ENCODE measurements at regions not wholly inside any gene's neighbourhood (a gene's known extent, or its start where the extent isn't known, plus 50 kb on each side); places are given as distances from the start of the nearest gene placed in this dataset.

- H3K9me3 Mint-ChIP-seq (ENCODE audit: insufficient read depth), result no peaks in the 10 kb centered on the region
- no peak for TF ChIP-seq EZH2 (IDR thresholded peaks at IDR 0.05; ENCODE audit: borderline replicate concordance, insufficient read depth, low read depth, low read length, poor library complexity, severe bottlenecking)
- TF ChIP-seq CTCF (IDR thresholded peaks at IDR 0.05), result no peak
- Histone ChIP-seq H4K20me1 (ENCODE audit: control insufficient read depth, insufficient read depth, low read length, poor library complexity, severe bottlenecking) (no peaks in the 10 kb centered on the region), H3K9ac (ENCODE audit: low read length) (no peak overlapping the region), H2AFZ (ENCODE audit: insufficient read depth, low read depth, low read length, poor library complexity, severe bottlenecking) (no peak overlapping the region), H3K4me1 (ENCODE audit: control insufficient read depth in 2 of 2, insufficient read depth in 2 of 2, low read length in 2 of 2) (no peaks in the 10 kb centered on the region), H3K4me2 (replicated peaks; ENCODE audit: low read depth, low read length, poor library complexity, severe bottlenecking) (no peak overlapping the region), H3K79me2 (ENCODE audit: control insufficient read depth, insufficient read depth, low read length) (no peaks in the 10 kb centered on the region), H3K4me3 (ENCODE audit: control extremely low read depth in 1 of 5, extremely low read depth in 1 of 5, insufficient read depth in 1 of 5, low read depth in 2 of 5, low read length in 4 of 5) (no peak overlapping the region), H3K27me3 (replicated peaks in 1 of 4; ENCODE audit: control extremely low read depth in 1 of 4, control insufficient read depth in 3 of 4, insufficient read depth in 4 of 4, low read length in 3 of 4) (no peaks in the 10 kb centered on the region), H3K27ac (ENCODE audit: low read length in 2 of 2) (no peak overlapping the region), H3K9me3 (ENCODE audit: control extremely low read depth in 1 of 3, control insufficient read depth in 2 of 3, insufficient read depth in 1 of 3, low read length in 2 of 3) (peaks cover 0 to 7% (median 0%) of the 10 kb centered on the region in 3 donors), H3K36me3 (replicated peaks in 1 of 2; ENCODE audit: control extremely low read depth in 1 of 2, control insufficient read depth in 1 of 2, extremely low read depth in 1 of 2, insufficient read depth in 2 of 2, low read length in 1 of 2) (no peaks in the 10 kb centered on the region)
- ChIA-PET CTCF (no interaction called here), POLR2A (no interaction called here)
- H3K4me1 Mint-ChIP-seq, result no peaks in the 10 kb centered on the region
- intact Hi-C loops (cut with micrococcal nuclease), result no loop called here
- no peak for ATAC-seq (ENCODE audit: low read depth)
- peaks cover 10% of the 10 kb centered on the region for H3K27me3 Mint-ChIP-seq
- DNase-seq, result no peak
- no peak overlapping the region for H3K4me3 Mint-ChIP-seq
- 93% methylated on average over 8 of the region's 11 CpGs for WGBS (ENCODE audit: insufficient coverage)
- H3K27ac Mint-ChIP-seq, result no peak overlapping the region
Observed at GRCh38 chr5:6943197-6944112, 230.2 kb downstream of the TENT4A start.

- H3K4me2 ChIP-seq (replicated peaks; ENCODE audit: low read depth, low read length, poor library complexity, severe bottlenecking), result no peak overlapping the region
- no peaks in the 10 kb centered on the region for H4K20me1 ChIP-seq (ENCODE audit: control insufficient read depth, insufficient read depth, low read length, poor library complexity, severe bottlenecking)
- Mint-ChIP-seq H3K27me3 (no peaks in the 10 kb centered on the region), H3K9me3 (ENCODE audit: insufficient read depth) (no peaks in the 10 kb centered on the region), H3K4me3 (no peak overlapping the region), H3K4me1 (no peaks in the 10 kb centered on the region), H3K27ac (no peak overlapping the region)
- WGBS (ENCODE audit: insufficient coverage), result no CpG with 5 or more reads among the region's 2 CpGs
- no peaks in the 10 kb centered on the region for H3K79me2 ChIP-seq (ENCODE audit: control insufficient read depth, insufficient read depth, low read length)
- no peak overlapping the region for H2AFZ ChIP-seq (ENCODE audit: insufficient read depth, low read depth, low read length, poor library complexity, severe bottlenecking)
- intact Hi-C loops (cut with micrococcal nuclease), result no loop called here
- no peak for ATAC-seq (ENCODE audit: low read depth)
- H3K36me3 ChIP-seq (replicated peaks in 1 of 2; ENCODE audit: control extremely low read depth in 1 of 2, control insufficient read depth in 1 of 2, extremely low read depth in 1 of 2, insufficient read depth in 2 of 2, low read length in 1 of 2), result no peaks in the 10 kb centered on the region
- H3K4me1 ChIP-seq (ENCODE audit: control insufficient read depth in 2 of 2, insufficient read depth in 2 of 2, low read length in 2 of 2), result no peaks in the 10 kb centered on the region
- H3K4me3 ChIP-seq (ENCODE audit: control extremely low read depth in 1 of 5, extremely low read depth in 1 of 5, insufficient read depth in 1 of 5, low read depth in 2 of 5, low read length in 4 of 5), result no peak overlapping the region
- H3K27me3 ChIP-seq (replicated peaks in 1 of 4; ENCODE audit: control extremely low read depth in 1 of 4, control insufficient read depth in 3 of 4, insufficient read depth in 4 of 4, low read length in 3 of 4), result peaks cover 0 to 2% (median 0%) of the 10 kb centered on the region in 4 experiments
- CTCF ChIA-PET, result no interaction called here
- DNase-seq, result no peak
- TF ChIP-seq EZH2 (IDR thresholded peaks at IDR 0.05; ENCODE audit: borderline replicate concordance, insufficient read depth, low read depth, low read length, poor library complexity, severe bottlenecking) (no peak), CTCF (IDR thresholded peaks at IDR 0.05) (no peak)
- POLR2A ChIA-PET, result no interaction called here
- H3K9ac ChIP-seq (ENCODE audit: low read length), result no peak overlapping the region
- H3K9me3 ChIP-seq (ENCODE audit: control extremely low read depth in 1 of 3, control insufficient read depth in 2 of 3, insufficient read depth in 1 of 3, low read length in 2 of 3), result no peaks in the 10 kb centered on the region
- H3K27ac ChIP-seq (ENCODE audit: low read length in 2 of 2), result no peak overlapping the region
Observed at GRCh38 chr5:6948562-6948961, 235.3 kb downstream of the TENT4A start.
